Mucosa of descending colon (tissue), 3 donors: ENCODE measurements at regions not wholly inside any gene's neighbourhood (a gene's known extent, or its start where the extent isn't known, plus 50 kb on each side); places are given as distances from the start of the nearest gene placed in this dataset.

Source experiments
- ATAC-seq: fragments of 200-7000 bp; cut with Tn5 transposase; one replicate; pipeline ENCODE4 v1.9.1; 2020; ENCODE audit warnings: mild to moderate bottlenecking, moderate library complexity
- DNase-seq, 3 donors: peaks; one replicate each; pipeline ENCODE4 v3.0.0-alpha.2; 2020
- H3K36me3 ChIP-seq: fragments of 200-600 bp; one replicate; pipeline ENCODE4 v1.8.0; 2021; ENCODE audit warnings: low read depth, mild to moderate bottlenecking
- H3K4me1 ChIP-seq: fragments of 200-600 bp; one replicate; pipeline ENCODE4 v1.8.0; 2021; ENCODE audit warnings: low read depth, mild to moderate bottlenecking
- H3K4me3 ChIP-seq: fragments of 200-600 bp; one replicate; pipeline ENCODE4 v1.8.0; 2021; ENCODE audit warnings: mild to moderate bottlenecking
- H3K9me3 ChIP-seq: fragments of 200-600 bp; one replicate; pipeline ENCODE4 v1.8.0; 2021; ENCODE audit warnings: mild to moderate bottlenecking
- intact Hi-C, 2 donors: fragments of 100-400 bp; cut with DNase I in 1 of 2; cut with micrococcal nuclease in 1 of 2; formaldehyde crosslinking; loops; one replicate each; pipeline versions ENCODE4 v1.11.0 to v1.11.1; 2022; cut with DNase I, micrococcal nuclease
- TF ChIP-seq, protein P1 (sequence below): fragments of 200-600 bp; IDR thresholded peaks from one replicate; pipeline ENCODE4 v1.8.0; 2022; ENCODE audit warnings: antibody characterized with exemption, mild to moderate bottlenecking
- donor health status: DM: no; HTN: no; CAD: no; lungs with moderate emphysema.
- donor health status: DM: no; HTN: no; CAD: no.
- donor health status: DM: no; HTN: yes; CAD: no.

DNA sequence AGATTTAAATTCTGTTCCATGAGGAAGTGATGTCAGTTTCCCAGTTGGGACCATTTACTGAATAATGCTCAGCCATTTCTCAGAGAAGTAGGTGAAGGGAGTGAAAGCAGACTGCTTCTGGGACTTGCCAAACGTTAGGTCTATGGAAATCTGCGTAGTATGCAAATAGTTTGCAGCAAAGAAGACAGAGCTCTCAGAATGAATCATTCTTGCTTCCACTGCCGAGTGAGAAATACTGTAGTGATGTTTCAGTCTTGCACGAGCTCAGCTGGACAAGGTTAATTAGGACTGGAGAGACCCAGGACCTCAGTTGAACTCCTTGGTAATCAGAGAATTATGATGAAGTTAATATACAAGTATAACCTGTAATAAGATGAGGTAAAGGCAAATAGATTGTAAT is 317.7 kb upstream of the DAB1 start:
- no peak for DNase-seq
- intact Hi-C loops = no loop called here
- Histone ChIP-seq H3K36me3 (no peaks in the 10 kb centered on the region), H3K4me1 (no peaks in the 10 kb centered on the region), H3K4me3 (no peak overlapping the region), H3K9me3 (no peaks in the 10 kb centered on the region)
- ATAC-seq = no peak
- TF ChIP-seq, protein P1, sequence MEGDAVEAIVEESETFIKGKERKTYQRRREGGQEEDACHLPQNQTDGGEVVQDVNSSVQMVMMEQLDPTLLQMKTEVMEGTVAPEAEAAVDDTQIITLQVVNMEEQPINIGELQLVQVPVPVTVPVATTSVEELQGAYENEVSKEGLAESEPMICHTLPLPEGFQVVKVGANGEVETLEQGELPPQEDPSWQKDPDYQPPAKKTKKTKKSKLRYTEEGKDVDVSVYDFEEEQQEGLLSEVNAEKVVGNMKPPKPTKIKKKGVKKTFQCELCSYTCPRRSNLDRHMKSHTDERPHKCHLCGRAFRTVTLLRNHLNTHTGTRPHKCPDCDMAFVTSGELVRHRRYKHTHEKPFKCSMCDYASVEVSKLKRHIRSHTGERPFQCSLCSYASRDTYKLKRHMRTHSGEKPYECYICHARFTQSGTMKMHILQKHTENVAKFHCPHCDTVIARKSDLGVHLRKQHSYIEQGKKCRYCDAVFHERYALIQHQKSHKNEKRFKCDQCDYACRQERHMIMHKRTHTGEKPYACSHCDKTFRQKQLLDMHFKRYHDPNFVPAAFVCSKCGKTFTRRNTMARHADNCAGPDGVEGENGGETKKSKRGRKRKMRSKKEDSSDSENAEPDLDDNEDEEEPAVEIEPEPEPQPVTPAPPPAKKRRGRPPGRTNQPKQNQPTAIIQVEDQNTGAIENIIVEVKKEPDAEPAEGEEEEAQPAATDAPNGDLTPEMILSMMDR = no peak

DNA sequence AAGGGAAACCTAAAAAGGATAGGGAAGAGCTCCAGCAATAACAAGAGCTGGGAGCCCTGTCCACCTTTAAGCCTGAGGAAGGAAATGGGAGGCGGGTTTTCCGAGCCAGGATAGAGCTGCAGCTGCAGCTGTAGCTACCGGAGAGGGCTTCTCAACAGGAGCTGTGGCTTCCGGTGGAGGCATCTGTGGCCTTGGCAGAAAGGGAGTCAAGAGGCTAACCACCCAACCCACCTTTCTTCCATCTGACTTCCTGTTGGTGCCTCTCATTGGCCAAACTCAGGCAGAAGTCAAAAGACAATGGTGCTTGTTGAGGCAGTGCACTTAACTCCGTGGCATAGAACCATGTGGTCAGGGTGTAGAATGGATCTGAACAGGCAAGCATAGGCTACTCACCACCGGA is 313.1 kb upstream of the DAB1 start:
- no peaks in the 10 kb centered on the region for H3K4me1 ChIP-seq
- no peak for DNase-seq
- no peaks in the 10 kb centered on the region for H3K36me3 ChIP-seq
- intact Hi-C loops = no loop called here
- no peak for ATAC-seq
- TF ChIP-seq, protein P1 = no peak
- H3K9me3 ChIP-seq = no peaks in the 10 kb centered on the region
- no peak overlapping the region for H3K4me3 ChIP-seq

DNA sequence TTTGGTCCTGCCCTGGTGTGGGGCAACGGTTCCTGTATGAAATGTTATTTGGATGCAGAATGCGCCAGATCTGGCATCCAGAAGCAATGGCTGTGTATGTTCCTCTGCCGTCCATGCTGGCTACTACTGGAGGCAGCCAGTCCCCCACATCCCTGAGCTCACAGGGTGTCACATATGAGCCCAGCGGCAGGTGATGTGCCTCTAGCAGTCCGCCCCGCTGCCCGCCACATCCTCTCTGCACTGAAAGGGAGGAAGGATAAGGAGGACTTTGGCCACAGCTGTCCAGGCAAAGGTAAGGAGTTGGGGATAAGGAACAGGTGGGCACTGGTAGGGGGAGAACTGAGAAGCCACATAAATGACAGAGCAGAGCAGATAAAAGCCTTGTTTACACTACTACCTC is 305.3 kb upstream of the DAB1 start:
- Histone ChIP-seq H3K9me3 (no peaks in the 10 kb centered on the region), H3K4me1 (no peaks in the 10 kb centered on the region), H3K4me3 (no peak overlapping the region), H3K36me3 (no peaks in the 10 kb centered on the region)
- ATAC-seq (no peak), DNase-seq (no peak)
- TF ChIP-seq, protein P1 = no peak
- intact Hi-C loops = no loop called here

DNA sequence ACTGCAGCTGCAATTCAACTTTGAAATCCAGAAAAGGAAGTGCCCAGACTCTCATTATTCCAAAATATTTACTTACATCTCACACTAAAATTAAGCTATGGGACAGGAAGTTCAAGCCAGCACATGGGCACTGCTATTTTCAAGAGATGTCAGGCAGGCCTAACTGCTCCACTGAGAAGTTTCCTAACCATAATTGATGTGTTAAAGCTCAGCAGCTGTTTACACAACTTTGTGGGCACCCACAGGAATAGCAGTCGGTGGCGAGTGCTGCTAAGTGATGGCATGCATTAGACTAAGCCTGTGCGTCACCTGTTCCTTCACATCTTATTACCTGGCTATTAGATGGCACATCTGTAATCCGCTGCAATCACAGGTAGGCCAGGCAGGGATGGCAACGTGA is 303.3 kb upstream of the DAB1 start:
- Histone ChIP-seq H3K36me3 (no peaks in the 10 kb centered on the region), H3K4me3 (no peak overlapping the region), H3K4me1 (no peaks in the 10 kb centered on the region), H3K9me3 (no peaks in the 10 kb centered on the region)
- TF ChIP-seq, protein P1 = no peak
- ATAC-seq (no peak), DNase-seq (no peak)
- intact Hi-C loops = no loop called here

DNA sequence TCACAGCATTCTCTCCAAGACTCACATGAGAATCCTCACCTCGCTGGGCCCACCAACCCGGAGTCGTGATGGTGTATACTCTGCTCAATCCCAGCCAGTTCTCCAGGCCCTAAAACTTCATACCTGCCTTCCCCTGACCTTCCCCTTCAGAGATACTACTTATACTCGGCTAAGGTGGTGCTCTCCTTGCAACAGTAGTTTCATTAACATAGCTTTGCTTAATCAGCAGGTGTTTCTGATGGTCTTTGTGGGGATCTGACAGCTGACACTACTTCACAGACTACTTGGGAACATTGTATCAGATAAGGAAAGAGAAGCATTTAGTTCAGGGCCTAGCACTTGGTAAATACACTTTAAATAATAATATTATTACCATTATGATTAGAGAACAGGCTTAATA is 301.5 kb upstream of the DAB1 start:
- Histone ChIP-seq H3K4me1 (no peaks in the 10 kb centered on the region), H3K4me3 (no peak overlapping the region), H3K36me3 (no peaks in the 10 kb centered on the region), H3K9me3 (no peaks in the 10 kb centered on the region)
- ATAC-seq (no peak), DNase-seq (no peak)
- TF ChIP-seq, protein P1 = no peak
- intact Hi-C loops = no loop called here

DNA sequence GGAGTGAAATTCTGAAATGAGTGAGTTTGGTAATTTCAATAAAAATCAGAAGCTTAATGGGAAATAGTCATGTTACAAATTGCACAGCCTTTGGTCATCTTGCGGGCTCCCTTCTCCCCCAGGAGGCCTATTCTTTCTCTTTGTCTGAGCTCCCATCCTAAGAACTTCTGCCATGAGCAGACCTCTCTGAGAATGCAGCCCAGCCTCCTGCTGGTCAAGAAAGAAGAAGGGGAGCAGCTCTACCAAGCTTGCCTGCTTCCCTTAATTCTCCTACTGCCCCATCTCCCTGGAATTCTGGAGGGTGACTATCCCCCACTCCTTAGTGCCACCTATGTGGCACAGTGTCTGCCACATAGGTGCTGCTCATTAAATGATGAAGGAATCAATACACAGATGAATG is 300.7 kb upstream of the DAB1 start:
- intact Hi-C loops = no loop called here
- H3K4me1 ChIP-seq = no peaks in the 10 kb centered on the region
- no peak overlapping the region for H3K4me3 ChIP-seq
- no peak for DNase-seq
- H3K36me3 ChIP-seq = no peaks in the 10 kb centered on the region
- ATAC-seq = no peak
- TF ChIP-seq, protein P1 = no peak
- no peaks in the 10 kb centered on the region for H3K9me3 ChIP-seq
